K562 (cell line): ENCODE measurements at regions not wholly inside any gene's neighbourhood (a gene's known extent, or its start where the extent isn't known, plus 50 kb on each side); places are given as distances from the start of the nearest gene placed in this dataset.

Source experiments
- ATAC-seq: fragments of 200-7000 bp; cut with Tn5 transposase; 3 replicates; pipeline ENCODE4 v1.9.1; 2020; ENCODE audit warnings: moderate library complexity
- BruUV-seq: library from RNA; stranded (reverse); fragments of 400-500 nt; replicated peaks from 2 replicates; lab custom pipeline; 2021; lab: Mats Ljungman, UMichigan
- CTCF ChIA-PET: fragments of 300-600 bp; formaldehyde crosslinking; extraction: SDS; loops from one replicate; lab custom pipeline; 2021; ENCODE audit warnings: low intra/inter-chr PET ratio; lab: Yijun Ruan, JAX
- POLR2A ChIA-PET: fragments of 300-600, 350-650 bp; sonication (Branson Sonifier 250); formaldehyde crosslinking; extraction: SDS; loops from one replicate; lab custom pipeline; 2021; ENCODE audit warnings: antibody characterized with exemption, inconsistent platforms; lab: Yijun Ruan, JAX
- DNase-seq, 4 experiments: peaks; one replicate each; pipeline versions ENCODE4 v3.0.0 to v3.0.0-alpha.2; 2011 to 2018; ENCODE audit warnings: low spot score in 3 of 4, mixed read lengths in 3 of 4; ENCODE audit errors: extremely low read depth in 1 of 4
- FAIRE-seq: peaks from 2 replicates; lab custom pipeline; 2011; peaks lifted over from hg19 to GRCh38; lab: Jason Lieb, UNC
- H2AFZ ChIP-seq: 2 replicates; pipeline ENCODE4 v1.6.0; 2011; ENCODE audit warnings: low read depth, low read length, control low read depth, inconsistent platforms
- H3K27ac ChIP-seq: fragments of 200-600 bp; 3 replicates; pipeline ENCODE4 v1.8.0; 2011; ENCODE audit warnings: low read depth, mild to moderate bottlenecking, control low read depth, inconsistent platforms, low read length, moderate library complexity, mixed read lengths; ENCODE audit errors: extremely low read depth
- H3K27me3 ChIP-seq, 2 experiments: fragments of 300-600 bp in 1 of 2; 2 replicates in 1 of 2; 3 replicates in 1 of 2; pipeline versions ENCODE4 v1.6.0 to v1.8.0; 2011; ENCODE audit warnings: inconsistent platforms in 2 of 2, low read length in 2 of 2, mild to moderate bottlenecking in 1 of 2, mixed read lengths in 1 of 2, moderate library complexity in 1 of 2; ENCODE audit not compliant: control insufficient read depth in 2 of 2, insufficient read depth in 2 of 2
- H3K36me3 ChIP-seq: fragments of 300-600 bp; 3 replicates; pipeline ENCODE4 v1.8.0; 2011; ENCODE audit warnings: mild to moderate bottlenecking, low read length, inconsistent platforms; ENCODE audit not compliant: control insufficient read depth, insufficient read depth
- H3K4me1 ChIP-seq, 2 experiments: fragments of 200-600 bp in 1 of 2; replicated peaks in 1 of 2; 2 replicates in 1 of 2; 3 replicates in 1 of 2; pipeline versions ENCODE4 v1.5.1 to v1.8.0; 2011; ENCODE audit warnings: inconsistent platforms in 2 of 2, low read length in 2 of 2, mild to moderate bottlenecking in 1 of 2, mixed read lengths in 1 of 2, moderate library complexity in 1 of 2; ENCODE audit not compliant: control insufficient read depth in 2 of 2, insufficient read depth in 2 of 2
- H3K4me2 ChIP-seq: 2 replicates; pipeline ENCODE4 v1.6.1; 2011; ENCODE audit warnings: low read length, control low read depth, inconsistent platforms, mixed read lengths; ENCODE audit not compliant: insufficient read depth
- H3K4me3 ChIP-seq: fragments of 200-600 bp; sonication (generic), shearing (Covaris generic); 2 replicates; pipeline ENCODE4 v1.5.1; 2016; ENCODE audit warnings: control low read depth, inconsistent platforms
- H3K79me2 ChIP-seq: fragments of 200-600 bp; 3 replicates; pipeline ENCODE4 v1.8.0; 2011; ENCODE audit warnings: low read length, inconsistent platforms; ENCODE audit not compliant: control insufficient read depth, insufficient read depth
- H3K9ac ChIP-seq, 2 experiments: 2 replicates each; pipeline versions ENCODE4 v1.6.0 to v1.6.1; 2011; ENCODE audit warnings: low read depth in 2 of 2, low read length in 2 of 2, control low read depth in 1 of 2, inconsistent platforms in 1 of 2, mild to moderate bottlenecking in 1 of 2, mixed read lengths in 1 of 2; ENCODE audit not compliant: insufficient read depth in 1 of 2
- H3K9me1 ChIP-seq: one replicate; pipeline ENCODE4 v1.6.0; 2011; ENCODE audit warnings: inconsistent platforms, mild to moderate bottlenecking, low read length, moderate library complexity; ENCODE audit not compliant: control insufficient read depth, insufficient read depth
- H3K9me3 ChIP-seq: replicated peaks from 2 replicates; pipeline ENCODE4 v1.5.1; 2011; ENCODE audit warnings: low read depth, low read length, inconsistent platforms; ENCODE audit not compliant: control insufficient read depth, insufficient read depth
- H4K20me1 ChIP-seq: replicated peaks from 2 replicates; pipeline ENCODE4 v1.6.1; 2011; ENCODE audit warnings: low read length, inconsistent platforms, mixed read lengths; ENCODE audit not compliant: control insufficient read depth, insufficient read depth
- CHD7 ChIP-seq: fragments of 200-600 bp; sonication (generic); IDR thresholded peaks from one replicate; pipeline ENCODE4 v1.6.1; 2012; ENCODE audit warnings: mild to moderate bottlenecking, low read depth, low read length, inconsistent platforms
- CREB3 ChIP-seq: fragments of 450-650 bp; conservative IDR thresholded peaks from 2 replicates; pipeline ENCODE4 v1.6.1; 2016; ENCODE audit warnings: missing genetic modification characterization, low read depth, mild to moderate bottlenecking, missing compliant biosample characterization, moderate library complexity
- NFIX ChIP-seq: fragments of 250-450 bp; sonication (Bioruptor Pico); IDR thresholded peaks from 2 replicates; pipeline ENCODE4 v1.4.0; 2020; ENCODE audit warnings: low read depth, mild to moderate bottlenecking, moderate library complexity
- PRMT5 ChIP-seq: sonication (generic); formaldehyde crosslinking; IDR thresholded peaks from 2 replicates; pipeline ENCODE4 v1.5.0; 2020; ENCODE audit warnings: missing genetic modification reagents
- TAF15 ChIP-seq: fragments of 200-400 bp; formaldehyde crosslinking; IDR thresholded peaks from 2 replicates; pipeline ENCODE4 v1.6.1; 2017; ENCODE audit warnings: mild to moderate bottlenecking, low read depth, low read length, moderate library complexity
- ZNF316 ChIP-seq: fragments of 450-650 bp; IDR thresholded peaks from 2 replicates; pipeline ENCODE4 v1.6.1; 2016
- ZZZ3 ChIP-seq: fragments of 450-650 bp; IDR thresholded peaks from 2 replicates; pipeline ENCODE4 v1.6.1; 2016; ENCODE audit warnings: antibody characterized with exemption, mild to moderate bottlenecking, moderate library complexity
- WGBS: fragments of 100-300 bp; shearing (Covaris generic); methylation state at CpG from one replicate; pipeline ENCODE4 v1.1.6; 2016; ENCODE audit warnings: low coverage, mixed read lengths; ENCODE audit not compliant: insufficient coverage; ENCODE audit errors: missing lambda C conversion rate; 5-methylcytosine and 5-hydroxymethylcytosine counted together
- in situ Hi-C: fragments of 300-500 bp; cut with MboI; formaldehyde crosslinking; loops from 4 replicates; pipeline ENCODE4 v1.15.0; 2018; ENCODE audit warnings: inconsistent platforms, mixed read lengths
- intact Hi-C: fragments of 100-400 bp; cut with micrococcal nuclease; formaldehyde crosslinking; loops from 2 replicates; pipeline ENCODE4 v1.14.2; 2022

- no peak for FAIRE-seq
- no peaks in the 10 kb centered on the region for H3K27me3 ChIP-seq
- no TSS peak for BruUV-seq
- H2AFZ ChIP-seq = no peak overlapping the region
- no peak for ATAC-seq
- DNase-seq = no peak
- no peaks in the 10 kb centered on the region for H3K79me2 ChIP-seq
- whole genome bisulfite sequencing = no CpG with 5 or more reads among the region's 3 CpGs
- no peak overlapping the region for H3K4me3 ChIP-seq
- no peak overlapping the region for H3K4me2 ChIP-seq
- no peaks in the 10 kb centered on the region for H4K20me1 ChIP-seq
- no peak overlapping the region for H3K27ac ChIP-seq
- H3K9me1 ChIP-seq = no peaks in the 10 kb centered on the region
- no peak overlapping the region for H3K9ac ChIP-seq
- POLR2A ChIA-PET = no interaction called here
- no peaks in the 10 kb centered on the region for H3K9me3 ChIP-seq
- CTCF ChIA-PET = no interaction called here
- no peaks in the 10 kb centered on the region for H3K36me3 ChIP-seq
- H3K4me1 ChIP-seq = no peaks in the 10 kb centered on the region
- in situ Hi-C loops = no loop called here
- intact Hi-C loops = no loop called here
- no peak for TF ChIP-seq PRMT5
- TF ChIP-seq ZZZ3 = no peak
- no peak for TF ChIP-seq NFIX (CRISPR knock-in tag)
- no peak for TF ChIP-seq ZNF316
- no peak for TF ChIP-seq TAF15
- TF ChIP-seq CREB3 (tag) = no peak
- TF ChIP-seq CHD7 = no peak
- TF ChIP-seq, all 486 proteins: peak for 0
Measured at GRCh38 chr9:26326563-26326962, 566.0 kb downstream of the CAAP1 start.
